GM12872 (cell line): ENCODE measurements at regions not wholly inside any gene's neighbourhood (a gene's known extent, or its start where the extent isn't known, plus 50 kb on each side); places are given as distances from the start of the nearest gene placed in this dataset.

Experiments used
- TF ChIP-seq, protein P1 (sequence below): IDR thresholded peaks from 3 replicates; pipeline ENCODE4 v1.5.1; 2011; ENCODE audit warnings: low read depth, mild to moderate bottlenecking, low read length, moderate library complexity; ENCODE audit not compliant: insufficient read depth

DNA sequence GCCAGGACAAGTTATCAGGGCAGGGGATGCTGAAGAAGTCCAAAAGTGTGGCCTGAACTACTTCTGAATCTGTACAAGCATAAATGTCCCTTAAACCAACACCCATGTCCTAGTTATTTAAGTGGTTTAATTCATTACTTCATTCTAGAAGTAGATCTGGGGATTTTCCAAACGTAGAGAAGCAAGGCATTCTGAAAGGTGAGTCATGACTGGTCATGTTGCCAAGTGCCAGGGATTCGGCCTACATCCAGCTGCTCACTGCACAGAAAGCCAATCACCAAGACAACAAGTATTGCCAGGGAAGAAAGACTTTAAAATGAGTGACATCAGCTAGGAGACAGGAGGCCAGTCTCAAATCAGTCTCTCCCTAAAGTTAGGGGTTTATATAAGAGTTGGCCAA lies 396.6 kb downstream of the GABRB3 start:
- TF ChIP-seq, protein P1, sequence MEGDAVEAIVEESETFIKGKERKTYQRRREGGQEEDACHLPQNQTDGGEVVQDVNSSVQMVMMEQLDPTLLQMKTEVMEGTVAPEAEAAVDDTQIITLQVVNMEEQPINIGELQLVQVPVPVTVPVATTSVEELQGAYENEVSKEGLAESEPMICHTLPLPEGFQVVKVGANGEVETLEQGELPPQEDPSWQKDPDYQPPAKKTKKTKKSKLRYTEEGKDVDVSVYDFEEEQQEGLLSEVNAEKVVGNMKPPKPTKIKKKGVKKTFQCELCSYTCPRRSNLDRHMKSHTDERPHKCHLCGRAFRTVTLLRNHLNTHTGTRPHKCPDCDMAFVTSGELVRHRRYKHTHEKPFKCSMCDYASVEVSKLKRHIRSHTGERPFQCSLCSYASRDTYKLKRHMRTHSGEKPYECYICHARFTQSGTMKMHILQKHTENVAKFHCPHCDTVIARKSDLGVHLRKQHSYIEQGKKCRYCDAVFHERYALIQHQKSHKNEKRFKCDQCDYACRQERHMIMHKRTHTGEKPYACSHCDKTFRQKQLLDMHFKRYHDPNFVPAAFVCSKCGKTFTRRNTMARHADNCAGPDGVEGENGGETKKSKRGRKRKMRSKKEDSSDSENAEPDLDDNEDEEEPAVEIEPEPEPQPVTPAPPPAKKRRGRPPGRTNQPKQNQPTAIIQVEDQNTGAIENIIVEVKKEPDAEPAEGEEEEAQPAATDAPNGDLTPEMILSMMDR = no peak

GRCh38 chr15:26374806-26375205 lies 398.1 kb downstream of the GABRB3 start:
- TF ChIP-seq, protein P1 = no peak

- TF ChIP-seq, protein P1 = no peak
Observed at GRCh38 chr15:26372706-26373105, 400.2 kb downstream of the GABRB3 start.

GRCh38 chr15:26365077-26365476 lies 407.8 kb downstream of the GABRB3 start:
- TF ChIP-seq, protein P1 = no peak

DNA sequence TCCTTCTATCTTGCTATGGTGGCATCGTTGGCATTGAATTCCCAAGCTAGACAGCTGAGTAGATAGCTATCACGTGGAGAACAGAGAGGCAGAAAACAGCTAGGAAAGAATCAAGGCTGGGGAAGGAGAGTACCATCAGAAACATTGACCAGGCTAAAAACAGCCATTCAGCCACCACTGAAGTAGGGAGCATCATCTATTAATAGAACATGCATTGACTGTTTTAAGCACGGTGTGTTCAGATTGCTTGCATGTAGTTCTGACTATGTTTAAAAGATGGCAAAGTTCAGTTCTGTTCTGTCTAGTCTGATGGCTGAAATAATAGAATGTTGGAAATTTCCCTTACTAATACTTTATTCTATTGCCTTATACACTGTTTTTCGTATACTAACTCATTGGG lies 413.0 kb downstream of the GABRB3 start:
- TF ChIP-seq, protein P1 = no peak

GRCh38 chr15:26358708-26359107 lies 414.2 kb downstream of the GABRB3 start:
- TF ChIP-seq, protein P1 = no peak

DNA sequence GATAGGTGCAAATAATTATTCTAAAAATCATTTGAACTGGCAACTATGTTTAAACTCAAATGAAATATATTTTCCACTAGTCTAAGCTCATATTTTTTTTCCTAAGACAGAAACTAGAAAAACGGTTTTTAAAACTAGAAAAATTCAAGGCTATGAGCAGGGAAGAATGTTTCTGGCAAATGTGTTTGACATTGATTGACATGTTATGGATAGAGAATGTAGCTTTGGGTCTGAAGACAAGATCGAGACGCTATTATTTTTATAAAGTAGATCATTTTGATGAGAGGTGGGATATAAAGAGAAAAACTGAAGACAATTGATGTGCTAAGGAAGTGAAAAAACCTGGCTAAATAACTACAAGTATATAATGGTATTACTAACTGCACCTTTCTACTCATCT lies 415.2 kb downstream of the GABRB3 start:
- TF ChIP-seq, protein P1 = no peak

GRCh38 chr15:26355472-26356074 lies 417.3 kb downstream of the GABRB3 start:
- TF ChIP-seq, protein P1 = no peak
